ENCODE measurements at regions not wholly inside any gene's neighbourhood (a gene's known extent, or its start where the extent isn't known, plus 50 kb on each side); places are given as distances from the start of the nearest gene placed in this dataset.

GRCh38 chr3:102660653-102661052 lies 225.8 kb downstream of the ZPLD1 start:
- Histone ChIP-seq H3K9ac (ENCODE audit: low read length) (no peak overlapping the region), H3K4me2 (ENCODE audit: low read depth, low read length) (no peak overlapping the region), H3K9me2 (replicated peaks; ENCODE audit: insufficient read depth, low read length) (no peaks in the 10 kb centered on the region), H3F3A (ENCODE audit: insufficient read depth, low read length) (no peaks in the 10 kb centered on the region), H3K9me3 (replicated peaks; ENCODE audit: insufficient read depth, low read length) (no peaks in the 10 kb centered on the region), H2AFZ (ENCODE audit: low read length) (no peak overlapping the region), H3K27me3 (replicated peaks; ENCODE audit: insufficient read depth, low read length) (no peaks in the 10 kb centered on the region), H3K27ac (ENCODE audit: low read length) (no peak overlapping the region), H3K4me1 (ENCODE audit: low read length) (no peaks in the 10 kb centered on the region), H4K20me1 (ENCODE audit: insufficient read depth, low read length) (no peaks in the 10 kb centered on the region), H3K36me3 (replicated peaks; ENCODE audit: insufficient read depth, low read length) (no peaks in the 10 kb centered on the region), H3K4me3 (ENCODE audit: low read length) (no peak overlapping the region), H3K79me2 (ENCODE audit: low read length) (no peaks in the 10 kb centered on the region)
- TF ChIP-seq EZH2phosphoT487 (IDR thresholded peaks at IDR 0.05; ENCODE audit: low read length) (no peak), EZH2 (optimal IDR thresholded peaks at IDR 0.05; ENCODE audit: low read depth, low read length) (no peak), CTCF (IDR thresholded peaks at IDR 0.05; ENCODE audit: low read length) (no peak)
- no peak for DNase-seq

DNA sequence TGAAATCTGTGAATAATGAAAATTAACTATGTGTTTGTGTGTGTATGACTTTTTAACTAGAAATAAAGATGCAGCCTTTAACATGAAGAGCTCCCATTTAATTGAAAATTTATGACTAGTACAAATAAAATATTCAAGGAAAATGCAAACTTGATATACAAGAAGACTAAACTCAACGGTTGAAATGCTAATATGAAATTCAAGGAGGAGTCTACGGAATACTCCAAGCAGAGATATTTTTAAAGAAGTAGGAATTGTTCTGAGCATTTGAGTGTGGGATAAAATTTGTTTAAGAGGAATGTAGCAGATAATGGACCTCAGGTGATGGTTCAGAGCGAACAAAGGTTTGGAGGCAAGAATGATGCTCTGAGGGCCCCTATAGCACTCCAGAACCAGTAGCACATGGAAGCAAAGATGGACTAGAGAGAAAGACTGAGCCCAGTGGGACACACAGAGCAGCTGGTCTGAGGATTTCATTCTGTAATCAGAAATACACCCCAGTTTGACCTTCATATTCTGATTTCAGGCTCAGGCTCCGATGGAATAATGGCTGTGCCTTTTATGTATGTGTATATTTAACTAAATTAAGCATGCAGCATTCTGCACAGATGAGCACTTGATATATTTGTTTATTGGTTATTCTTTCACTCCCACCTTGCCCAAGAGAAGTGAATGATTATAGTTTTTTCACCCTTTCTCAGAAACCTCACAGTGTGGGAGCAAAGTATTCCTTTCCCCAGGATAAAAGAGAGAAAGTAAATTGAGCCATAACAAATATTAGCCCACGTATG lies 227.1 kb downstream of the ZPLD1 start:
- Histone ChIP-seq H4K20me1 (ENCODE audit: insufficient read depth, low read length) (no peaks in the 10 kb centered on the region), H3F3A (ENCODE audit: insufficient read depth, low read length) (no peaks in the 10 kb centered on the region), H3K27me3 (replicated peaks; ENCODE audit: insufficient read depth, low read length) (no peaks in the 10 kb centered on the region)

DNA sequence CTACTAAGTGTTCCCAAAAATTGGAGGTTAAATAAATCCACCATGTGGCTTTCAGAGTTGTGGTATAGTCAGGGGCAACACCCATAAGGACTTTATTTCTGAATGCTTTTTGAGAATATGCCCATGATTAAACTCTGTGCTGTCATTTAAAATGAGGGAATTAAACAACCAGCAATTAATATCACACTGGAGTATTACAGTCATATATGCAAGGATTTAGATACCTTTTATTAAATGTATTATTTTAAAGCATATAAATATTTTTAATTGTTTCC lies 227.6 kb downstream of the ZPLD1 start:
- TF ChIP-seq EZH2phosphoT487 (IDR thresholded peaks at IDR 0.05; ENCODE audit: low read length) (no peak), CTCF (IDR thresholded peaks at IDR 0.05; ENCODE audit: low read length) (no peak), EZH2 (optimal IDR thresholded peaks at IDR 0.05; ENCODE audit: low read depth, low read length) (no peak)

More for the DNA sequence above, 227.1 kb downstream of the ZPLD1 start:
- Histone ChIP-seq H3K4me3 (ENCODE audit: low read length) (no peak overlapping the region), H3K4me1 (ENCODE audit: low read length) (no peaks in the 10 kb centered on the region), H3K9me2 (replicated peaks; ENCODE audit: insufficient read depth, low read length) (no peaks in the 10 kb centered on the region), H2AFZ (ENCODE audit: low read length) (no peak overlapping the region), H3K9ac (ENCODE audit: low read length) (no peak overlapping the region), H3K79me2 (ENCODE audit: low read length) (no peaks in the 10 kb centered on the region), H3K27ac (ENCODE audit: low read length) (no peak overlapping the region), H3K4me2 (ENCODE audit: low read depth, low read length) (no peak overlapping the region), H3K9me3 (replicated peaks; ENCODE audit: insufficient read depth, low read length) (no peaks in the 10 kb centered on the region), H3K36me3 (replicated peaks; ENCODE audit: insufficient read depth, low read length) (no peaks in the 10 kb centered on the region)
- no peak for TF ChIP-seq EZH2phosphoT487 (IDR thresholded peaks at IDR 0.05; ENCODE audit: low read length)
- no peak for DNase-seq

DNA sequence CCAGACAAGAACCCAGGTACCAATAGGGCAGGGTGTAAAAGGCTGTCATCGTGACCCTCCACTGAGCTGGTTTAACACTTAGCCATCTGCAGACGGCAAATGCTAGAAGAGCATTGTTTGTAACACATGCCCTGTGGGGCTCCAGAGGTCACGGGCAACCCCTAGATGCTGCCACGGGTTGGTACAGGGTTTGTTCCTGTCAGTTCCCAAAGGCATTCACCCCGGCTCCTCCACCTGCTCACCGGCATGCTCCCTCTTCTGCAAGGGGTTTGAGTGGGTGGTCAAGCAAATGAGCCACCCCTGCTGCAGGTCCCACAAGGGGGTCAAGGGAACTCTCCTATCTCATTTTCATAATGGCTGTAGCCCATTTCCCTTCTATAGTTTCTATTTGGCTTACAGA lies 229.3 kb downstream of the ZPLD1 start:
- no peak for DNase-seq
- no peak overlapping the region for H3K4me2 ChIP-seq (ENCODE audit: low read depth, low read length)
- H3K4me3 ChIP-seq (ENCODE audit: low read length) = no peak overlapping the region
- no peaks in the 10 kb centered on the region for H4K20me1 ChIP-seq (ENCODE audit: insufficient read depth, low read length)
- H3K36me3 ChIP-seq (replicated peaks; ENCODE audit: insufficient read depth, low read length) = no peaks in the 10 kb centered on the region
- H3K9me3 ChIP-seq (replicated peaks; ENCODE audit: insufficient read depth, low read length) = no peaks in the 10 kb centered on the region
- H3K79me2 ChIP-seq (ENCODE audit: low read length) = no peaks in the 10 kb centered on the region
- TF ChIP-seq CTCF (IDR thresholded peaks at IDR 0.05; ENCODE audit: low read length) (no peak), EZH2phosphoT487 (IDR thresholded peaks at IDR 0.05; ENCODE audit: low read length) (no peak), EZH2 (optimal IDR thresholded peaks at IDR 0.05; ENCODE audit: low read depth, low read length) (no peak)
- H3K9ac ChIP-seq (ENCODE audit: low read length) = no peak overlapping the region
- H3K27me3 ChIP-seq (replicated peaks; ENCODE audit: insufficient read depth, low read length) = no peaks in the 10 kb centered on the region
- no peak overlapping the region for H2AFZ ChIP-seq (ENCODE audit: low read length)
- H3K4me1 ChIP-seq (ENCODE audit: low read length) = no peaks in the 10 kb centered on the region
- H3K27ac ChIP-seq (ENCODE audit: low read length) = no peak overlapping the region
- no peaks in the 10 kb centered on the region for H3F3A ChIP-seq (ENCODE audit: insufficient read depth, low read length)
- H3K9me2 ChIP-seq (replicated peaks; ENCODE audit: insufficient read depth, low read length) = no peaks in the 10 kb centered on the region

More for the DNA sequence above, 227.6 kb downstream of the ZPLD1 start:
- no peaks in the 10 kb centered on the region for H3K9me3 ChIP-seq (replicated peaks; ENCODE audit: insufficient read depth, low read length)
- H4K20me1 ChIP-seq (ENCODE audit: insufficient read depth, low read length) = no peaks in the 10 kb centered on the region
- no peak overlapping the region for H3K4me2 ChIP-seq (ENCODE audit: low read depth, low read length)
- no peak overlapping the region for H3K27ac ChIP-seq (ENCODE audit: low read length)
- H3K4me1 ChIP-seq (ENCODE audit: low read length) = no peaks in the 10 kb centered on the region
- H3K79me2 ChIP-seq (ENCODE audit: low read length) = no peaks in the 10 kb centered on the region
- H3K27me3 ChIP-seq (replicated peaks; ENCODE audit: insufficient read depth, low read length) = no peaks in the 10 kb centered on the region
- no peak for DNase-seq
- H3F3A ChIP-seq (ENCODE audit: insufficient read depth, low read length) = no peaks in the 10 kb centered on the region
- H3K9ac ChIP-seq (ENCODE audit: low read length) = no peak overlapping the region
- no peak overlapping the region for H3K4me3 ChIP-seq (ENCODE audit: low read length)
- H2AFZ ChIP-seq (ENCODE audit: low read length) = no peak overlapping the region
- no peaks in the 10 kb centered on the region for H3K36me3 ChIP-seq (replicated peaks; ENCODE audit: insufficient read depth, low read length)
- H3K9me2 ChIP-seq (replicated peaks; ENCODE audit: insufficient read depth, low read length) = no peaks in the 10 kb centered on the region

All from MM.1S (cell line).